ENCODE measurements at regions not wholly inside any gene's neighbourhood (a gene's known extent, or its start where the extent isn't known, plus 50 kb on each side); places are given as distances from the start of the nearest gene placed in this dataset.

DNA sequence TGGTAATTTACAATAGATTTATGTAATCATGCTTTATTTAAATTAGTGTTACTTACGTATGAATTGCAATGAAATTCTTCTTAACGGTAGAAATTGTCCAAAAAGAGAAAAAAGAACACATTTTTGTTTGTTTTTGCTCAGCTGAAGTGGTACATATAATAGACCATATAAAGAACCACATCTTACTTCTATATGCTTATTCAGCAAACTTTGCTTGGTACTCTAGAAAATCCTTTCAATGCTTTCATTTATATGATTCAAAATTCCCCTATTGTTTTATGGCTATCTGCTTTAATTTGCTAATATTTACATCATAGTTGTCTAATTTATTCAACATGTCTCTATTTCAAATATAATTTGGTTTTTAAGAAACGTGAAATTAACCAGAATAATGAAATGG lies 903.2 kb downstream of the ANKRD7 start:
- TF ChIP-seq, protein P1, sequence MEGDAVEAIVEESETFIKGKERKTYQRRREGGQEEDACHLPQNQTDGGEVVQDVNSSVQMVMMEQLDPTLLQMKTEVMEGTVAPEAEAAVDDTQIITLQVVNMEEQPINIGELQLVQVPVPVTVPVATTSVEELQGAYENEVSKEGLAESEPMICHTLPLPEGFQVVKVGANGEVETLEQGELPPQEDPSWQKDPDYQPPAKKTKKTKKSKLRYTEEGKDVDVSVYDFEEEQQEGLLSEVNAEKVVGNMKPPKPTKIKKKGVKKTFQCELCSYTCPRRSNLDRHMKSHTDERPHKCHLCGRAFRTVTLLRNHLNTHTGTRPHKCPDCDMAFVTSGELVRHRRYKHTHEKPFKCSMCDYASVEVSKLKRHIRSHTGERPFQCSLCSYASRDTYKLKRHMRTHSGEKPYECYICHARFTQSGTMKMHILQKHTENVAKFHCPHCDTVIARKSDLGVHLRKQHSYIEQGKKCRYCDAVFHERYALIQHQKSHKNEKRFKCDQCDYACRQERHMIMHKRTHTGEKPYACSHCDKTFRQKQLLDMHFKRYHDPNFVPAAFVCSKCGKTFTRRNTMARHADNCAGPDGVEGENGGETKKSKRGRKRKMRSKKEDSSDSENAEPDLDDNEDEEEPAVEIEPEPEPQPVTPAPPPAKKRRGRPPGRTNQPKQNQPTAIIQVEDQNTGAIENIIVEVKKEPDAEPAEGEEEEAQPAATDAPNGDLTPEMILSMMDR (IDR thresholded peaks at IDR 0.05; ENCODE audit: extremely low read depth, missing control alignments): no peak

DNA sequence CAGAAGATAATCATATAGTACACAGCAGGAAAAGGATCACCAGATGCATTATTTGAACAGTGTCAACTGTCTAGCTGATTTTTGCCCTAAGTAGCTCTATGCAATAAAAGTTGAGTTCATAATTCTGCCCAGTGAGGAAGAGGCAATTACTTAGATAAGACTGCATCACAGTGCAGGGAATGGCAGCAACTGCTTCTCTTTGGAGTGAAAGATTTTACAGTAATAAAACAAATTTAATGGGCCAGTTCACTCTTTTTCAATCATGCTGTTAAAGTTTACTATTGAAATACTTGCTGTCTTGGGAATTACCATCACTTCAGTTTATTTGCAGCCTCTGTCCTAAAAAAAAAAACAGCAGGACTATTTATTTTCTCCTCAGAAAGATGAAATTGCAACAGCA lies 907.9 kb downstream of the ANKRD7 start:
- TF ChIP-seq, protein P1 (IDR thresholded peaks at IDR 0.05; ENCODE audit: extremely low read depth, missing control alignments): no peak
- no peak for DNase-seq (ENCODE audit: low spot score)

More for the DNA sequence above, 903.2 kb downstream of the ANKRD7 start:
- DNase-seq (ENCODE audit: low spot score): no peak

DNA sequence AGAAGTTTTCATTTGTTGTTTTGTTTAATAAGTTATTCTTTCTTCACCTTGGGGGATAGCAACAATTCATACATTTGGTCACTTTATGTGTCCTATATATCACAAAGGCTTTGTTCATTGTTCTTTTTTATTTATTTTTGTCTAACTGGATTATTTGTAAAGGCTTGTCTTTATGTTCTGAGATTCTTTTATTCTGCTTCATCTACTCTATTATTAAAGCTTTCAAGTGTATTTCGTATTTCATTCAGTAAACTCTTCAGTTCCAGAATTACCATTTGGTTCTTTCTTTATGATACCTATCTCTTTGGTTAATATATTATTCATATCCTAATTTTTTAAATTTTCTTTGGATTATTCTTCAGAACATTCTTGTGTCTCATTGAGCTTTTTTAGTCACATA lies 942.9 kb downstream of the ANKRD7 start:
- no peak for DNase-seq (ENCODE audit: low spot score)
- TF ChIP-seq, protein P1 (IDR thresholded peaks at IDR 0.05; ENCODE audit: extremely low read depth, missing control alignments): no peak

DNA sequence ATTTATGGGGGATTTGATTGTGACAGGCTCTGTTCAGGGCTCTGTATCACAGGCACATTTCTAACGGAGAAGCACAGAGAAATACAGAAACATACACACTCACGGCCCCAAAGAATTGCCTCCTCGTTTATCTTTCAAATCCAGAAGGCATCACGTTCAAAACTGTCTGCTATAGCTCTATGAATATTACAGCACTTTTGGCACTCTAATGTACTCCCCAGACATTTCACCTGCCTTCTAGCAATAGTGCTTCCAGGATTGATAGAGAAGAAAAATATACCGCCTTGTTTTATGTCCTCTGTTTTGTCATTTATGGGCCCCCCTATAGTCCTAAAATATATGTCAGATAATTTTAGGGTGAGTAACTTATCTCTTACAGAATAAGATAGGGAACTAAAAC lies 947.5 kb downstream of the ANKRD7 start:
- TF ChIP-seq, protein P1 (IDR thresholded peaks at IDR 0.05; ENCODE audit: extremely low read depth, missing control alignments): no peak
- no peak for DNase-seq (ENCODE audit: low spot score)

DNA sequence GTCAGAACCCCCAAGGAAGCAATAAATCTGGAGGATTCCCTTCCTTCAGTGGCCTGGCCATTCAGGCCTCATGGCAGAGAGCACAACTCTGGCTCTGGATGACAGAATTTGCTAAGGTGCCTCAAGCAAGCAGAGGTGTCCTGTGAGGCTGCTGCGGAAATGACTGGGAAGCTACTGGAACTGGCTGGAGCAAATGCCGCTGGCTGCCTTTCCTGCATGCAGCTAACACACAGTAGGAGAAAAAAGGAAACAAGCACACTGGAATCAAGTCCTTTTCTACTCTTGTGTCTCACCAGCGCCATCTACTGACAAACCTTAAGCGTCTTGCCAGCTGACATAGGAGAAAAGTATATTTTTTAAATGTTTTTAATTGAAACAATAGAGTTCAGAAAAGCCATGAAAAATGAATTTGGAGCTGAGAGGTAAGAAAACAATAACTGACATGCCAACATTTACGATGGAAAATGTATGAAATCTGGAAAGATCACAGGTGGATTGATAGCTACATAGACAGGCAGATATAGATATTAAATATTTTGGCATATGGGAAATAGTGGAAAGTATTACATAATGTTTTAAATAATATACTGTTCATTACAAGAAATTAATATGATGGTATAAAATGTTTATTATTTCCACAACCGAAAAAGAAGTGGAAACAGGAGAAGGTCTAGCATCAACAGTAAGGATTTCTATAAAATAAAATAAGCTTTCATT lies 951.6 kb downstream of the ANKRD7 start:
- peak; percentile 30 for DNase-seq (ENCODE audit: low spot score)
- TF ChIP-seq, protein P1 (IDR thresholded peaks at IDR 0.05; ENCODE audit: extremely low read depth, missing control alignments): peak; percentile 54

DNA sequence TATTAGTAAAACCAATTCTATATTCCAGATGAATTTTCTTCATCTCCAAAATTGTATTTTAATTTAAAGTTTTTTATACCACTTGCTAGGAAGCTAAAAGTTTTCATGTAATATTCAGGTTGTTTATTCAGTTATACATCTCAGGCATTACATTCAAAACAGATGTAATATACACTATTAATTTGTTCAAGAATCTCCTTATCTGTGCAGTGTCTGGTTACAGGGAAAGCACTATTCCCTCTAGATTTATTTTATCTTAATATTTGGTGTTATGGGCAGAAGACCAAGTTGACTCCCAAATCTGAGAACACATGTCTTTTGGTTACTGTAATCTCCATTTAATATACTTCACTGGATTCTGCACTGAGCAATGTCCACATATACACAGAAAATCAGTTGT lies 953.4 kb downstream of the ANKRD7 start:
- DNase-seq (ENCODE audit: low spot score): no peak
- TF ChIP-seq, protein P1 (IDR thresholded peaks at IDR 0.05; ENCODE audit: extremely low read depth, missing control alignments): no peak

DNA sequence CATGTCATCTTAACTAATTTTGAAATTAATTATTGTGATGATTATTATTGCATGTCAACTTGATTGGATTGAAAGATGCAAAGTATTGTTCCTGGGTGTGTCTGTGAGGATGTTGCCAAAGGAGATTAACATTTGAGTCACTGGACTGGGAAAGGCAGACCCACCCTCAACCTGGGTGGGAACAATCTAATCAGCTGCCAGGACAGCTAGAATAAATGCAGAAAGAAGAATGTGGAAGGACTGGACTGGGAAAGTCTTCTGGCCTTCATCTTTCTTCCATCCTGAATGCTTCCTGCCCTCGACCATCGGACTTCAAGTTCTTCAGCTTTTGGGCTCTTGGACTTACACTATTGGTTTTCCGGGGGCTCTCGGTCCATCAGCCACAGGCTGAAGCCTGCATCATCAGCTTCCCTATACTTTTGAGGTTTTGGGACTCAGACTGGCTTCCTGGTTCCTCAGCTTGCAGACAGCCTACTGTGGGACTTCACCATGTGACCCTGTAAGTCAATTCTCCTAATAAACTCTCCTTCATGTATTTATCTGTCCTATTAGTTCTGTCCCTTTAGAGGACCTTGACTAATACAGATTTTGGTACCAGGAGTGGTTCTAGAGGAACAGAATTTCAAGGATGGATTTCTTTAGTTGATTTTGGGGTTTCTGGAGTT lies 959.8 kb downstream of the ANKRD7 start:
- TF ChIP-seq, protein P1 (IDR thresholded peaks at IDR 0.05; ENCODE audit: extremely low read depth, missing control alignments): no peak
- no peak for DNase-seq (ENCODE audit: low spot score)
